ENCODE measurements at regions not wholly inside any gene's neighbourhood (a gene's known extent, or its start where the extent isn't known, plus 50 kb on each side); places are given as distances from the start of the nearest gene placed in this dataset.
A peak's percentile ranks its signal among the peaks of the same experiment; 100 is the strongest.
"Not testable (repeated sequence)": the region's sequence is repeated elsewhere in the genome, so short reads cannot be mapped to it uniquely, and the experiment has no call there.

DNA sequence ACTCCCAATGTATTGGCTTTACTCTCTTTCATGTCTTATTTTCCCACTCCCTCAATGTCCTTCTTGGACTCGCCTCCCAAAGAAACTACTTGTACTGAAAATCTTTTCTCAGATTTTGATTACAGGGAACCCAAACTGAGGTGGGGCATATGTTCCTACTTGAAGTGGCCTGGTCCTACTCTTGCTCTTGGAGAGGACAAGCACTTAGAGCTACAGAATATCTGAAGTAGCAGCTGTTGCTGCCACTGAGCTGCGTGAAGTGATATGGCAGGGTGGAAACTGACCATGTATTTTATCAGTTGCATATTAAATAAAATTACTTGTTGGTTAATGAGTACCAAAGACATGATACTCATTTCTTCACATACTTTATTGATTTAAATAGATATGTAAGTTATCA is 129.5 kb downstream of the TSEN15 start:
- DNase-seq (ENCODE audit: low read depth in 4 of 4, low spot score in 3 of 4) = no peak

DNA sequence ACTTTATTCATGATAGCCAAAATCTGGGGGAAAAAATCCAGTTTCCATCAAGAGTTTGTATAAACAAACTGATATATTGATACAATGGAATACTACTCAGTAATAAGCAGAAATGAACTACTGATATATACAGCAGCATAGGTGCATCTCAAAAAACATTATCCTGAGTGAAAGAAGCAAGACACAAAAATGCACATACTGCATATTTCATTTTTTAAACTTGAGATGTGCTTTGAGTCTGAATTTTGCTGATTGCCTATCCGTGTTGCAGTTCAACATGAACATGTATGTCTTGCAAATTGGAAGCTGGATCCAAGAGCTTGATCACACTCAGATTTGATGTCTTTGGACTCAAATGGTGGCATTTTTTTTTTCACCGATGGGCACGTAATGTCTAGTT is 132.4 kb downstream of the TSEN15 start:
- no peak for DNase-seq (ENCODE audit: low read depth in 4 of 4, low spot score in 3 of 4)

DNA sequence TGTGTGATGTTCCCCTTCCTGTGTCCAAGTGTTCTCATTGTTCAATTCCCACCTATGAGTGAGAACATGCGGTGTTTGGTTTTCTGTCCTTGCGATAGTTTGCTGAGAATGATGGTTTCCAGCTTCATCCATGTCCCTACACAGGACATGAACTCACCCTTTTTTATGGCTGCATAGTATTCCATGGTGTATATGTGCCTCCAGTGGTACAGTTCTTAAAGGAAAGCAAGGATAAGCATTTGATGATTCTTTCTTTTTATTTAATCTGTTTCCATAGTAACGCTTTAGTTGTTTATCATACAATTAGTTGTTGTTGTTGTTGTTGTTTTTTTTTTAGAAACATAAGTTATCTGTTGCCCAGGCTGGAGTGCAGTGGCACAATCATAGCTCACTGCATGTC is 133.1 kb downstream of the TSEN15 start:
- not testable (repeated sequence) for DNase-seq (ENCODE audit: low read depth in 4 of 4, low spot score in 3 of 4)

DNA sequence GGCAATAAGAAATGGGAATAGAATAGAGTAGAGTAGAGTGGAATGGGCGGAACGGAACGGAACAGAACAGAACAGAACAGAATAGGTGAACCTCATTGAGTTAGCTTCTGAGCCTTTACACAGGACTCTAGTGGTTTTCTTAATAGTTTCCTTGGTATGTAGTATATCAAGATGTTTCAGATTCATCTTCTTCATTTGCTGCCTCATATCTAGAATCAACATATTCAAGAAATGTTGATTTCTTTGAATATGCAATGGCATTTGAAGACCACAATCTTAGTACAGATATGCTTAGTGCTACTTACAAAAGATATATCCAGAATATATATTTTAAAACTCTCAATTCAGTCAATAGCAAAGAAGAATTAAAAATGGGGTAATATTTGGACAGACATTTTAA is 133.8 kb downstream of the TSEN15 start:
- DNase-seq (ENCODE audit: low read depth in 4 of 4, low spot score in 3 of 4) = no peak

DNA sequence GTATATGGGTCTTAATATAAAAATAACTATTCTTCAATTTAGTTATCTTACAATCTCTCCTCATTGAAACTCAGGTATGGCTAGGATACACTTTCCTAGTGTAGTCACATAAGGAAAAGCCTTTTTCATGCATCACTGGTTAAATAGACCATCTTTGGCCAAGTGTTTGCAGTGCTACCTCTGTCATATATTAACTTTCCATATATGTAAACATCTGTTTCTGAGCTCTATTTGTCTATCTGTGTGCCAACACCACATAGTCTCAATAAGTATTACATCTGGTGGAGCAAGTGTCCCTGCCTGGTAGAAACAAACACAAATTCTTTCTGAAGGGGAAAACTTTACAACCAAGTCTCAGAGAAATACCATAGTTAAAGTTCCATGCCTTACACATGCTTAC is 134.6 kb downstream of the TSEN15 start:
- no peak for DNase-seq (ENCODE audit: low read depth in 4 of 4, low spot score in 3 of 4)

DNA sequence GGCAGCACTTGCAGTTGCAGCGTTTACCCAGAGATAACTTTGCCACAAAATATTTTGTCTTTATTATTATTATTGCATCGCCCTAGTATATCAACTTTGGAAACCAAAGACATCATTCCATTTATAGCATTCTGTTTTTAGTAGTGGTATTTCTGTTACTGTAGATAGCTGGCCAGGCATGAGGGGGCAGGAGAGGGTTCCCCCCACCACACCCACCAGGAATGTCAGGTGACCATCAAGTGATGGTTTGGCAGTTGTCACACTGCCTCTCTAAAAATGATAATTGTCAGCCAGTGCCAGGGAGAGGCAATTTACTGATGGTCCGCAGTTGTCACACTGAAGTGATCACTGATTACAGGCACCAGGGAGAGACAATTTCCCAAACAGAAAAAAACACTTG is 135.6 kb downstream of the TSEN15 start:
- DNase-seq (ENCODE audit: low read depth in 4 of 4, low spot score in 3 of 4) = no peak

DNA sequence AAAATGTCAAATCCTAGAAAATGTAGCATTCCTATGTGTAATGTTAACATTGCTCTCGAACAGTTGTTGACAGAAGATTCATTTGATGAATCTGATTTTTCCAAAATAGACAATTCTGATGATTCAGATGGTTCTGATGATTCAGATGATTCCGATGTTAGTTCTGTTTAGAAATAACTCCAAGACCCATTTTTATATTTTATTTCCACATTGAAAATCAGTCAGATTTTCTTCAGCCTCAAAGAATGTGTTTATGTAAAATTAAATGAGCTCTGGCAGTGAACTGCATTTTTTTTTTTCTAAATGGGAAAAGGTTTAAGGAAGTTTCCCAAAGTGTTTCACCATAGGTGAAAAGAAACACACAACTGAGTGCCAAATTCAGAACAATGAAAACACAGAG is 136.5 kb downstream of the TSEN15 start:
- no peak for DNase-seq (ENCODE audit: low read depth in 4 of 4, low spot score in 3 of 4)

DNA sequence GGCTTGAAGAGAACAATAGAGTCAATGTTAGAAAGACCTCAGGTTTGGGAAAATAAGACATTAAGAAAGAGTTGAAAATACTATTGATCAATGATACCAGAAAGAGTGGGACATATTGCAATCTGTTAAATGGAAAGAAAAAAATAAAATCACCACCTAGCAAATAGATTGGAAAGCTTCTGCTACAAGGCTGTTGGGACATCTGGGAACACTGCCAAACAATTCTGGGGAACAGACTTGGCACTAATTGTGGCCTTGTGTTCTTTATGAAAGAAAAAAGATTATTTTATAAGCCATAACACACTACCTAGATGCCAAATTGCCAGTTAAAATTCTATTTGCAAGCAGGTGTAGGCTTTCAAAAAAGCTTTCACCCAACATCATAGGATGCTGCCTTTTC is 137.8 kb downstream of the TSEN15 start:
- no peak for DNase-seq (ENCODE audit: low read depth in 4 of 4, low spot score in 3 of 4)

DNA sequence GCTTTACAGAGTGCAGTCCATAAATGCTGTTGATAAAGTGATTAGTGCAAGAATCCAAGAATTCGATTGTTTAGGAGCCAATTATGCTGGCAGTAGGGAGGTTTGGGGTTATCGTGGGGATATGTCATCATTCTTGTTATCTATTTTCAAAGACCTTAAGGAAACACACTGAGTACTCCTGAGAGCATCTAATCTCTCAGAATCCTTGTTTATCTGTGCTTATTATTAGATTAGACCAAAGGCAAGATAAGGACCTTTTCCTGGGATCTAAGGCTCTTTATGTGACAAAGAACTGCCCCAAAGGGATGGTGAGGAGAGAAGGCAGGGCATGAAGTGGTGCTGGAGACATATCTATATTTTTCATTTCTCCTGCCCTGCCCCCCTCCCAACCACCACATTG is 139.1 kb downstream of the TSEN15 start:
- DNase-seq (ENCODE audit: low read depth in 4 of 4, low spot score in 3 of 4) = no peak

DNA sequence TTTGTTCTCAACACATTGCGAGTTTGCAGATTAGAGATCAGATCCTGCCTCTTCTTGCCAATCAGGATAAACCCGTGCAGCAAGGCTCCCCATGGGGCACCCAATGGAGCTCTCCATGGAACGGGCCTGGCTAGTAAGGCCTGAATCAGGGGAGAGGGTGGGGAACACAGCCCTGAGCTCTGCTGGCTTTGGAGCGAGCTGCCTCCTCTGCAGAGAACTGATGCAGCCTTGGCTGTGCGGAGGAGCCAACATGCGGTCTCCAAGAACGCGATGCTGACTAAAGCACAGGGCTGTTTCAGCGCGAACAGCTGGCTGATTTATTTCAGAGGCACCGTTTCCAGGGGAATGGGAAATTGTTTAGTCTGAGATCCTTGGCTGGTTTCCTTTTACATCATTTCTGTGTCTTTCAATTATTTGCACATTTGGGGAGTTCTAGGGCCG is 139.7 kb downstream of the TSEN15 start:
- peak in 3 of 4 donors; percentile 50 to 75 (median 71) for DNase-seq (ENCODE audit: low read depth in 4 of 4, low spot score in 3 of 4)

DNA sequence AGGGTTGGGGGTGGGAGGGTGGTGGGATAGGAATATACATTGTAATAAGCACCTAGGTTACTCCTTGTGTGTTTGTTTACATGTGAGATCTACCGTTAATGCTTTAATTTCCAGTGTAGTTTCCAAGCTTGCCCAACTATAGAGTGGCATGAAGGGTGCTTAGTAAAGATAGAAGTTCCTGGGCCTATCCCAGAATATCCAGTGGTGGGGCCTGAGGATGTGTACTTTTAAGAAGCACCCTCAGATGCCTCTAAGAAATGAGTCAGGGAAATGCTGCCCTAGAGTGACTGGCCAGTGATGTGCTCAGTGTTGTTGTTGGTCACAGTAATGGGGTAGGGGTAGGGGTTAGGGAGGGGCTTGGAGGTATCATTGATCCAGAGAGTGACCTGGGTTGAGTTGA is 141.3 kb downstream of the TSEN15 start:
- DNase-seq (ENCODE audit: low read depth in 4 of 4, low spot score in 3 of 4) = no peak

DNA sequence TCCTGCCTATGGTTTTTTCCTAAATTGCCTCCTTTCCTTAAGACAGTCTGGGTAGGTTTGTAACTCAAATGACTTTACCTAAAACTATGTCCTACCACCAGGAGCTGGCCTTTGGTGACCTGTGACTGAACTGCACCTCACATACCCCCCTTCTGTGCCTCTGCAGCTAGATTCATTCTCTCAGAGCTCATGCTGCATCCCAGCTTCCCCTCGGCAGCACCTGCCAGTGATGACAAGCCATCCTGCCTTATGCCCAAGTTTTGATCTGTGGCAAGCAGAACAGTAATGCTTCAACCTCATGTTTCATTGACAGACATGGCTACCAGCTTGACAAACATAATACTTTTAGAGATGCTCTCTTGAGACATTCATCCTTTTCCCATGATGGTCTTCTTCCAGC is 141.9 kb downstream of the TSEN15 start:
- no peak for DNase-seq (ENCODE audit: low read depth in 4 of 4, low spot score in 3 of 4)

DNA sequence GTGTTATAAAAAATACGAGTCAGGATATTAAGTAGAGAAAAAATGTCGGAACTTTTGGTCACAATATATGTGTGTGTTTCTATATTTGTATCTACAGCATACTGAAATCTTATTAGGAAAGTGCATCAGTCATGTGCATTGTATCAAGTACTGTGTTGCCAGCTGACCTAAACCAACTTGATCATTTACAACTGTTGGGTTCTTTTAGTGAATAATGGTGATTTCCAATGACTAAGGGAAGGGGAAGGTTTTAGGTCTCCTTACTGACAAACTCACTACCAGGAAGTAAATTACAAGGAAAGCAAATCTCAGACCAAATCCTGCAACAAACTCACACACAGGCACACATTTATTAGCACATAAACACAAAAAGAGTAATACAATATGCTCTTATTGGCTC is 142.7 kb downstream of the TSEN15 start:
- DNase-seq (ENCODE audit: low read depth in 4 of 4, low spot score in 3 of 4) = no peak

DNA sequence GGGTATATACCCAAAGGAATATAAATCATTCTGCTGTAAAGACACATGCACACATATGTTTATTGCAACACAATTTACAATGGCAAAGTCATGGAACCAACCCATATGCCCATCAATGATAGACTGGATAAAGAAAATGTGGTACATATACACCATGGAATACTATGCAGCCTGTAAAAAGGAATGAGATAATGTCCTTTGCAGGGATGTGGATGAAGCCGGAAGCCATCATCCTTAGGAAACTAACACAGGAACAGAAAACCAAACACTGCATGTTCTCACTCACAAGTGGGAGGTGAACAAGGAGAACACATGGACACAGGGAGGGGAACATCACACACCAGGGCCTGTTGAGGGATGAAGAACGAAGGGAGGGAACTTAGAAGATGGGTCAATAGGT is 144.2 kb downstream of the TSEN15 start:
- DNase-seq (ENCODE audit: low read depth in 4 of 4, low spot score in 3 of 4) = not testable (repeated sequence)

DNA sequence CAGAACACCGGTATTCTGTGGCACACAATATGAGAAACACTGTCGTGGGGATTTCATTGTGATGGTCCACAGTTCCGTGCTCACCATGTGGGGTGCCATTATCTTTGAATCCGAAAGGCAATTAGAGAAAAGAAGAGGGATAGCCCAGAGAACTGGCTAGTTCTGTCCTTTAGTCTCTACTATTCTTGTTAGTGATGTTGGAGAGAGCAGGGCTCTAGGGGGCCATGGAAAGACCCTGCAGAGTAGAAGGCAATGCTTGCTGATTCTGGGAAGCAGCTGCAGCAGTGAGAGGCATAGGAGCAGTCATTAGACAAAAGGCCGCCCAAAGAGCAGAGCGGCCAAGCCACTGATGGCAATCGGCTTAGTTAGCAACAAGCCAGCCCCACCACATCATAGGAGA is 146.3 kb downstream of the TSEN15 start:
- no peak for DNase-seq (ENCODE audit: low read depth in 4 of 4, low spot score in 3 of 4)

DNA sequence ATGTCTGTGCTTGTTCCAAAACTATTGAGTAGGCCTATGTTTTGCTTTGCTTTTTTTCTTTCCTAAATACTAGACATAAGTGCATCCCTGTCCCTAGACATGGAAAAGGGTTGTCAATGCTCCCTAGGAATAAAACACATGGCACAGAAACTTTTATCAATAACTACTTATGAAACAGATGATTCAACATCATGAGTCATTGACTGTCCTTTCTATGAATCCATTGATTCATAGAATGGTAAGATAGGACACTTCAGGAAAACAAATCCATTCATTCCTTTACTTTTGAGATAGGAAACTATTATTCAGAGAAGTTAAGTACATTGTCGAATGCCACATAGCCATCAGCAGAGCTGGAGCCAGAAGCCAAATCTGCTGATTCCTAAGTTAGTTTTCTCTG is 147.5 kb downstream of the TSEN15 start:
- DNase-seq (ENCODE audit: low read depth in 4 of 4, low spot score in 3 of 4) = no peak

DNA sequence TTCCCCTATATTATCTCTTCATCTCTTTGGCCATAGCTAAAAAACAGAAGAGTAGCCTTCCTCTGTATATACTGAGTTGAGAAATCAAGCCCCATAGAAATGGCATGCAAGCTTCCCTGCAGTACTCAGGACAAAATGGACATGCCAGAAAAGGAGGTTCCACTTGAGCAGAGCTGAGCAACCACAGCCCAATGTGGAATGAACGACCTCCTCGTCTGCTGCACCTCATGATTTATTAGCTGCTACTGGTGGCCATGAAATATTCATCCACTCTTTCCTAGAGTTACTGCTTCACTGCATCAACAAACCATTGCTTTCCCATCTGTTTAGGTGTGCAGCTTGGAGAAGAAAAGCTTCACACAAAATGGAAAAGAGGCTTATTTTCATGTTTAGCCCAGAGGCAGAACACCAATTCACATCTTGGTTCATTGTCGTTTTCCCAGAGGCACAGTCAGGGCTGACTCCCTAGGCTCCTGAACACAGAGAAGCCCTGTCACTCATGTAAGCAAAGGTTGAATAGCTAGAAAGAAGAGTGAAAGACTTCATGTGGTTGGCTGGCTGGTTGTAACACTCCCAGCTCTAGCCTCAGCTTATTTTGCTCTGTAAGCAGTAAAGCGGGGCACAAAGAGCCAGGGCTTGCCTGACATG is 148.0 kb downstream of the TSEN15 start:
- DNase-seq (ENCODE audit: low read depth in 4 of 4, low spot score in 3 of 4) = no peak

DNA sequence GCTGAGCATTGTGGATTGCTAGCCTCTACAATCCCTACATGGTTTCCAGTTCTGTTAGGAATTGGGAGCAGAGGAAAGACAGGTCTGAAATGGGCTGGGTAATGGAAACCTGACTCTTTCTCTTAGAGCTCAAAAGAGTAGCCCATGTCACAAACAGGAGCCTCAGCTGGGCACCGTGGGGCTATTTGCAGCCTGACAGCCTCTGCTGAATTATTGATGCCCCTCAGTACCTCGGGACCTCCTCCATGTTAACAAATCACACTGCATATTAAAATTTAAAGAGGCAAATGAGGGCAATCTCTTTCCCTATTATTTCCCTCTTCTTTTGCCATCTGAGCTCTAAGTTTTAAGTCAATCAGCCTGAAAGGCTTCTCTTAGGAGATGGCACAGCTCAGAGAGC is 157.1 kb downstream of the TSEN15 start:
- DNase-seq (ENCODE audit: low read depth in 4 of 4, low spot score in 3 of 4) = no peak

DNA sequence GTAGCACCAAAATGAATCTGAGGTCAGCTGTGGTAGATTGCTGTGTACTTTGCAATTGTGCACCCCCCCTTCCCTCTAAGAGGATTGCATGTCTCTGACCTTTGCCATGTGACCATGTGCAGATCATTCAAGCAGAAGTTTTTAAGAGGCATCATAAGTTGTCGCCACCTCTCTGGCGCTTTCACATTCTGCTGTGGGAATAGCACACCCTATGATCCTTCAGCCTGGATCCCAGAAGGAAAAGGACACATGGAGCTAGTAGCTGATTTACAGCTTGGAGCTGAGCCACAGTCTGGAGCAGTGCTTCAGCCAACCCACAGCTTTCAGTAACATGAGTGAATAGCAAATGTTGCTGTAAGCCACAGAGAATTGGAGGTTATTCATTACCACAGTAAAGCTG is 158.5 kb downstream of the TSEN15 start:
- DNase-seq (ENCODE audit: low read depth in 4 of 4, low spot score in 3 of 4) = no peak

DNA sequence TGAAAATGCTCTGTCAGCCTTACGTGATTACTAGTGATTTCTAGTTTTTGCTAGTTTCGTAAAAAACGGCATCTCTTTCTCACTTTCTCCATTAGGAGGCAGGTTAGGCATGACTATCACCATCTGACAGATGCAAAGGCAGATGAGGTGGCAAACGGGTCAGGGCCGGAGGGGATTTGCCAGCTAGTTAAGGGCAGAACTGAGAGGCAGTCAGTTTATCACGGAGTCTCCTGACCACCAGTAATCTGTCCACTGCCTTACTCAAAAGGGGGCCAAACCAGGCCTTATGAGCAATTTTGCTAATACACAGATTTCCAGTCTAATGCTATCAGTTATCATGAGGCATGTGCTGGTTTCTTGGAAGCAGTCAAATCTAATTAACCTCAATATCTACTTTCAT is 159.3 kb downstream of the TSEN15 start:
- DNase-seq (ENCODE audit: low read depth in 4 of 4, low spot score in 3 of 4) = no peak

DNA sequence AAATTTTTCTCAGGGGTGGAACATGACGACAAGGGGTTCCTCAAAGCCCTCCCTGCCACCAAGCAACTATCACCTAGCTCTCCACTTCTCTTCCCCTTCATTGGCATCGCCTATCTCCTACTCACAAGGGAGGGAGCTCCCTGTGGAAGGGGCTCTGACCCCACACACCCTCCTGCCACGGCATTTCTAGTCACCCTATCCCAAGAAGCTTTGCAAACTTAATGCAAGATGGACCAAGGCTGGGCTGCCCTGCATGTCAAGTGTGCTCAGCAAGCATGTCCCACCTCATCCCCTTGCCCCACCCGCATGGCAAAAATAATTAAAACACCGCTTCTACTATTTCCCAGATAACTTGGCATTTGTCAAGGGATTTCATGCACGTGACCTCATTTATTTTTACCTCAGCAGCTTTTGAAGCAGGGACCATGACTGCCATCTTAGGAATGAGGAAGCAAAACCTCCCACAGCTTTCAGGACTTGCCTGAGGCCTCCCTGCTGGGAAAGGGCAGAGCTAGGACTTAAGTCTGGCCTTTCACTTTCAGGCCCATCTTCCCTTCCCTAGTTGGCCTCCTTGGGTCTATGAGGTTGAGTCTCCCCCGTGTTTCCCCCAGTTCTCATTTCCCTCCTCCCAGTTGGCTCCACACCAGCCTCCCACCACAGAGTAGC is 161.3 kb downstream of the TSEN15 start:
- no peak for DNase-seq (ENCODE audit: low read depth in 4 of 4, low spot score in 3 of 4)

DNA sequence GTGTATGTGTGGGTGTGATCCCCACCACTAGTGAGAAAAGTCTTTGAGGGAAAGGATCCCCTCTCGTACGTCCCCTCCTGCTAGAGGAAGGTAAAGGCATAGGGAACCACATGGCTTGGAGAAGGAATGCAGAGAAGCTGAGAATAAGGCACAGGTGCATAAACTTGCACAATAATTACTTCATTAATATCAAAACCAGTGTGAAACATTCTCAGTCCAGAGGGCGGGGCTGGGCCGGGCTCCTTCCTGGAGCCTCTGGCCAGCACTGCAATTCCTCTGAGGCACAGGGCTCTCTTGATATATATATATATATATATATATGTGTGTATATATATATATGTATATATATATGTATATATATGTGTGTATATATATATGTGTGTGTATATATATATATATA is 162.6 kb downstream of the TSEN15 start:
- DNase-seq (ENCODE audit: low read depth in 4 of 4, low spot score in 3 of 4) = no peak
